Type B pancreatic cell (in vitro differentiated cells): ENCODE measurements at regions not wholly inside any gene's neighbourhood (a gene's known extent, or its start where the extent isn't known, plus 50 kb on each side); places are given as distances from the start of the nearest gene placed in this dataset.

Source experiments
- DNase-seq: peaks from one replicate; pipeline ENCODE4 v3.0.0; 2021; ENCODE audit warnings: mixed read lengths; ENCODE audit not compliant: unreplicated experiment; ENCODE audit errors: extremely low spot score
- H3K27ac Mint-ChIP-seq: 2 replicates; pipeline ENCODE4 v1.8.0; 2021; ENCODE audit warnings: mild to moderate bottlenecking, mixed read lengths
- H3K27me3 Mint-ChIP-seq: 2 replicates; pipeline ENCODE4 v1.8.0; 2021; ENCODE audit warnings: mixed read lengths
- H3K36me3 Mint-ChIP-seq: 2 replicates; pipeline ENCODE4 v1.8.0; 2021; ENCODE audit warnings: mixed read lengths
- H3K4me1 Mint-ChIP-seq: one replicate; pipeline ENCODE4 v1.8.0; 2021; ENCODE audit warnings: mixed read lengths; ENCODE audit not compliant: unreplicated experiment
- H3K4me3 Mint-ChIP-seq: 2 replicates; pipeline ENCODE4 v1.8.0; 2021; ENCODE audit warnings: mild to moderate bottlenecking, mixed read lengths
- H3K9me3 Mint-ChIP-seq: 2 replicates; pipeline ENCODE4 v1.8.0; 2021; ENCODE audit warnings: mixed read lengths
- TF ChIP-seq, protein P1 (sequence below): fragments of 200-600 bp; sonication (generic); conservative IDR thresholded peaks from 2 replicates; pipeline ENCODE4 v1.5.0; 2021; ENCODE audit warnings: antibody characterized with exemption, mild to moderate bottlenecking

DNA sequence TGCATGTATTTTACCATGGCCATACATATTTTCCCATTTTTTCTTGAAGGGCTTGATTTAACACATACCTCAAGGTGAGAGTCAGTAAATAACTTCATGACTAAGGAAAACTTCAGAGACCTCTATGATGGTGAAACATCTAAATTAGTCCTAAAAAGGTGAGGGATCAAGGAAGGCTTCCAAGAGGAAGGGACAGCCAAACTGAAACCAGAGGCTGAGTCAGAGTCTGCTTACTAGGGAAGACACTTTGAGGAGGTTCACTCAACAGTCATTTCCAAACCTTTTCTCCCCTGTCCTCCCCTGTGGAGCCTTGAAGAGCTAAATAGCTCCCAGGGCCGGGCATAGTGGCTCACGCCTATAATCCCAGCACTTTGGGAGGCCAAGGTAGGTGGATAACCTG is 206.6 kb downstream of the SHQ1 start:
- H3K27ac Mint-ChIP-seq: no peak overlapping the region
- H3K36me3 Mint-ChIP-seq: no peaks in the 10 kb centered on the region
- H3K9me3 Mint-ChIP-seq: peaks cover 8% of the 10 kb centered on the region
- H3K27me3 Mint-ChIP-seq: peaks cover 3% of the 10 kb centered on the region
- H3K4me3 Mint-ChIP-seq: no peak overlapping the region
- H3K4me1 Mint-ChIP-seq: peaks cover 19% of the 10 kb centered on the region
- TF ChIP-seq, protein P1, sequence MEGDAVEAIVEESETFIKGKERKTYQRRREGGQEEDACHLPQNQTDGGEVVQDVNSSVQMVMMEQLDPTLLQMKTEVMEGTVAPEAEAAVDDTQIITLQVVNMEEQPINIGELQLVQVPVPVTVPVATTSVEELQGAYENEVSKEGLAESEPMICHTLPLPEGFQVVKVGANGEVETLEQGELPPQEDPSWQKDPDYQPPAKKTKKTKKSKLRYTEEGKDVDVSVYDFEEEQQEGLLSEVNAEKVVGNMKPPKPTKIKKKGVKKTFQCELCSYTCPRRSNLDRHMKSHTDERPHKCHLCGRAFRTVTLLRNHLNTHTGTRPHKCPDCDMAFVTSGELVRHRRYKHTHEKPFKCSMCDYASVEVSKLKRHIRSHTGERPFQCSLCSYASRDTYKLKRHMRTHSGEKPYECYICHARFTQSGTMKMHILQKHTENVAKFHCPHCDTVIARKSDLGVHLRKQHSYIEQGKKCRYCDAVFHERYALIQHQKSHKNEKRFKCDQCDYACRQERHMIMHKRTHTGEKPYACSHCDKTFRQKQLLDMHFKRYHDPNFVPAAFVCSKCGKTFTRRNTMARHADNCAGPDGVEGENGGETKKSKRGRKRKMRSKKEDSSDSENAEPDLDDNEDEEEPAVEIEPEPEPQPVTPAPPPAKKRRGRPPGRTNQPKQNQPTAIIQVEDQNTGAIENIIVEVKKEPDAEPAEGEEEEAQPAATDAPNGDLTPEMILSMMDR: no peak
- DNase-seq: no peak

DNA sequence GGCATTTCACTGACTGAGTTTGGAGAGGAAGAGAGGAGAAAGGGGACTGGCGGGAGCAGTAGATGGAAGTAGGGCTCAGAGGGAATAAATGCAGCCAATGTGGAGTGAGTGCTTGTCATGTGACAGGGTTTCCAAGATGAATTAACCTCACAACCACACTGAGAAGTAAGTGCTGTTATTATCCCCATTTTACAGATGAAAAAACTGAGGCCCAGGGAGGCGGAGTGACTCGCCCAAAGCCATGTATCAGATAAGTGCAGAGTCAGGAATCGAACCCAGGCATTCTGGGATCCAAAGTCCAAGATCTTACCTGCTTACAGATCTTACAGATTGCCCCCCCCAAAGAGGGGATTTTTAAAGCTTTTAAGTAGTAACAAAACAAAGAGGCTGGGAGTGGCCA is 207.2 kb downstream of the SHQ1 start:
- Mint-ChIP-seq H3K36me3 (no peaks in the 10 kb centered on the region), H3K4me3 (no peak overlapping the region)
- no peak for DNase-seq

DNA sequence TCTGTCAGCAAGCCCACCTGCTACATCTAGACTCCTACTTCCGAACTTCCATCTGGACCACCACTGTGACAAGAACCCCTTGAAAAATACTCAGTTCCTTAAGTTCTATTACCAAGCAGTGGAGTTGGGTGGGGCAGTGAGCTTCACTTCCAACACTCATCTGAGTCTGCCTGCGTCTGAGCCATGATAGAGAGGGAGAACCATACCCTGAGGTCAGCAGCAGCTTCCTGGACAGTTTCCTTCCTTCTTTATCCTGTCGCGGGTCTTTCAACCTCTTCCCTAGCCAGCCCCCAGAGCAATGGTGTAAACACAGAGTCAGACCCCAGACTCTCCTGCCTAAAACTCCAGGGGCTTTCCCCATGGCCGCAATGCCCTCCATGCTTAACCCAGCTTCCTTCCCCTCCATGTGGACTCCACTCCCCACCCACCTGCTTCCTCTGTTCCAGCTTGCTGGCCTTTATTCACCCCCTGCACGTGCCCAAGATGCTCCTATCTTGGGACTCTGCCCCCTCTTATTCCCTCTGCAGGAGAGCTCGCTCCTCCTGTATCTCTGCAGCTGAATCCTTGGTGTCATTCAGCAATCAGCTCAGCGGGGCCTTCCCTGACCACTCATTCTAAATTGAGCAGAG is 211.2 kb downstream of the SHQ1 start:
- Mint-ChIP-seq H3K4me1 (peaks cover 19% of the 10 kb centered on the region), H3K4me3 (no peak overlapping the region), H3K27me3 (peaks cover 8% of the 10 kb centered on the region), H3K27ac (no peak overlapping the region), H3K36me3 (no peaks in the 10 kb centered on the region), H3K9me3 (no peaks in the 10 kb centered on the region)
- TF ChIP-seq, protein P1: no peak
- no peak for DNase-seq

More for the DNA sequence above, 207.2 kb downstream of the SHQ1 start:
- Mint-ChIP-seq H3K27me3 (peaks cover 3% of the 10 kb centered on the region), H3K4me1 (peaks cover 19% of the 10 kb centered on the region), H3K27ac (no peak overlapping the region), H3K9me3 (peaks cover 4% of the 10 kb centered on the region)
- TF ChIP-seq, protein P1: no peak

DNA sequence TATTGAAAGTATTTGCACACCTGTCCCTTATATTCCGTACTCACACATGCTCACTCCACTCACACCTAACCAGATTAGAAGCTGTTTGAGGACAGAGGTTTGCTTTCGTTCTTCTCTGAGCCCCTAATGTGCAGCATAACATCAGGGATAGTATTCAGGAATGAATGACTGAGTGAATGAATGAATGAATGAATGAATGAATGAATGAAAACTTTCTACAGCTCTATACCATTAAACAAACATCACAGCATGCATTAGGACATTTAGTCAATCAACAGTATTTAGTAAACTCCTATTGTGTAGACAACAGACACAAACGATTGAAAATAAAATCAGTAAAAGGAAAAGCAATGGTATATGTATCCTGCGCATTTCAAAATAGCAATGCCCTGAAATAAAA is 212.7 kb downstream of the SHQ1 start:
- TF ChIP-seq, protein P1: no peak
- no peak overlapping the region for H3K27ac Mint-ChIP-seq
- peaks cover 8% of the 10 kb centered on the region for H3K27me3 Mint-ChIP-seq
- no peaks in the 10 kb centered on the region for H3K9me3 Mint-ChIP-seq
- peaks cover 27% of the 10 kb centered on the region for H3K4me1 Mint-ChIP-seq
- H3K4me3 Mint-ChIP-seq: no peak overlapping the region
- DNase-seq: no peak
- no peaks in the 10 kb centered on the region for H3K36me3 Mint-ChIP-seq

DNA sequence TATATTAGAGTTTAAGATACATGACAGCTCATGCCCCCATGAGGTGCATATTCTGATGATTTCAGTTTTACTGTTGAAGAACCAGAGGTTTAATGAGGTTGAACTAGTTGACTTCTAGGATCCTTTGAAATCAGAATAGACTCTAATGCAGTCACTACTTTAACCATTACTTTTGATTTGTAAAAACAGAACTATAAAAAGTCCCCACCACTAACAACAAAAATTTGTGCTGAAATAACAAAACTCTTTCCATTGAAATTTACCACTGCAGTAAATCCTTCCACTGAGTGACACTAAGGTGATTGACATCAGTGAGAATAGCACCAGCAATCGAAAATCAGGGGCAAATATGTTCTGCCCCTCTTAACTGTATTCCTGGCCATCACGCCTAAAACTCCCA is 214.1 kb downstream of the SHQ1 start:
- TF ChIP-seq, protein P1: no peak
- H3K27me3 Mint-ChIP-seq: peaks cover 8% of the 10 kb centered on the region

More for the DNA sequence above, 214.1 kb downstream of the SHQ1 start:
- H3K9me3 Mint-ChIP-seq: no peaks in the 10 kb centered on the region
- DNase-seq: no peak
- H3K36me3 Mint-ChIP-seq: no peaks in the 10 kb centered on the region
- peaks cover 34% of the 10 kb centered on the region for H3K4me1 Mint-ChIP-seq
- H3K27ac Mint-ChIP-seq: no peak overlapping the region
- no peak overlapping the region for H3K4me3 Mint-ChIP-seq
